Osteoblast (primary cell): ENCODE measurements at regions not wholly inside any gene's neighbourhood (a gene's known extent, or its start where the extent isn't known, plus 50 kb on each side); places are given as distances from the start of the nearest gene placed in this dataset.

Source experiments
- DNase-seq: peaks from one replicate; pipeline ENCODE4 v3.0.0; 2011; ENCODE audit warnings: low spot score, mixed read lengths; ENCODE audit not compliant: insufficient read length; ENCODE audit errors: missing footprints
- H2AFZ ChIP-seq: 2 replicates; pipeline ENCODE4 v1.6.0; 2011; ENCODE audit warnings: mild to moderate bottlenecking, low read length
- H3K27ac ChIP-seq: 2 replicates; pipeline ENCODE4 v1.5.1; 2011; ENCODE audit warnings: mild to moderate bottlenecking, low read depth, low read length, moderate library complexity
- H3K27me3 ChIP-seq: 2 replicates; pipeline ENCODE4 v1.6.0; 2012; ENCODE audit warnings: mild to moderate bottlenecking, control low read depth, inconsistent platforms, low read length, moderate library complexity; ENCODE audit not compliant: insufficient read depth
- H3K36me3 ChIP-seq: 2 replicates; pipeline ENCODE4 v1.5.1; 2011; ENCODE audit warnings: mild to moderate bottlenecking, low read length, control low read depth, moderate library complexity; ENCODE audit not compliant: insufficient read depth
- H3K4me1 ChIP-seq: 2 replicates; pipeline ENCODE4 v1.5.1; 2011; ENCODE audit warnings: mild to moderate bottlenecking, low read length, control low read depth, moderate library complexity; ENCODE audit not compliant: insufficient read depth
- H3K4me2 ChIP-seq: 2 replicates; pipeline ENCODE4 v1.6.0; 2011; ENCODE audit warnings: mild to moderate bottlenecking, low read length; ENCODE audit not compliant: insufficient read depth
- H3K4me3 ChIP-seq: fragments of 200-600 bp; sonication (generic); 3 replicates; pipeline ENCODE4 v1.5.1; 2012; ENCODE audit warnings: mild to moderate bottlenecking, low read length, inconsistent platforms; ENCODE audit not compliant: insufficient read depth
- H3K79me2 ChIP-seq: 2 replicates; pipeline ENCODE4 v1.6.0; 2012; ENCODE audit warnings: mild to moderate bottlenecking, low read length, control low read depth, inconsistent platforms; ENCODE audit not compliant: insufficient read depth
- H3K9me3 ChIP-seq: 2 replicates; pipeline ENCODE4 v1.5.1; 2011; ENCODE audit warnings: low read depth, low read length, control low read depth
- H4K20me1 ChIP-seq: 2 replicates; pipeline ENCODE4 v1.6.0; 2012; ENCODE audit warnings: mild to moderate bottlenecking, low read length, control low read depth; ENCODE audit not compliant: insufficient read depth
- TF ChIP-seq, protein P1 (sequence below): IDR thresholded peaks from 2 replicates; pipeline ENCODE4 v1.5.1; 2011; ENCODE audit warnings: mild to moderate bottlenecking, low read depth, low read length, moderate library complexity; ENCODE audit errors: extremely low read depth

DNA sequence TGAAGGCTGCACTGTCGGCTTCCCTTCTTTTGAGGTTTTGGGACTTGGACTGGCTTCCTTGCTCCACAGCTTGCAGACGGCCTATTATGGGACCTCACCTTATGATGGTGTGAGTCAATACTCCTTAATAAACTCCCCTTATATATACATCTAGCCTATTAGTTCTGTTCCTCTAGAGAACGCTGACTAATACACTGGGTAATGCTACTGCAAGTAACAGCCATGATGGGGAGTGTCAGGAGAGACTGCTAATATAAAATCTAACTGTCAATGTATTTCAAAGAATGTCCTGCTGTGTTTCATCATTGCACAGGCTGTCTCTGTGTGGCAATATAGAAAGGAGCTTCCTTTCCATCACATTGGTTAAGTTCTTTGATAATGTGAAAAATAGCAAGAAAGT lies 57.7 kb upstream of the UST start:
- H3K36me3 ChIP-seq: no peaks in the 10 kb centered on the region
- no peaks in the 10 kb centered on the region for H3K79me2 ChIP-seq
- no peaks in the 10 kb centered on the region for H3K9me3 ChIP-seq
- H3K4me3 ChIP-seq: no peak overlapping the region
- H3K4me1 ChIP-seq: no peaks in the 10 kb centered on the region
- H3K27ac ChIP-seq: no peak overlapping the region
- H3K4me2 ChIP-seq: no peak overlapping the region
- peak; percentile 46 for DNase-seq
- TF ChIP-seq, protein P1, sequence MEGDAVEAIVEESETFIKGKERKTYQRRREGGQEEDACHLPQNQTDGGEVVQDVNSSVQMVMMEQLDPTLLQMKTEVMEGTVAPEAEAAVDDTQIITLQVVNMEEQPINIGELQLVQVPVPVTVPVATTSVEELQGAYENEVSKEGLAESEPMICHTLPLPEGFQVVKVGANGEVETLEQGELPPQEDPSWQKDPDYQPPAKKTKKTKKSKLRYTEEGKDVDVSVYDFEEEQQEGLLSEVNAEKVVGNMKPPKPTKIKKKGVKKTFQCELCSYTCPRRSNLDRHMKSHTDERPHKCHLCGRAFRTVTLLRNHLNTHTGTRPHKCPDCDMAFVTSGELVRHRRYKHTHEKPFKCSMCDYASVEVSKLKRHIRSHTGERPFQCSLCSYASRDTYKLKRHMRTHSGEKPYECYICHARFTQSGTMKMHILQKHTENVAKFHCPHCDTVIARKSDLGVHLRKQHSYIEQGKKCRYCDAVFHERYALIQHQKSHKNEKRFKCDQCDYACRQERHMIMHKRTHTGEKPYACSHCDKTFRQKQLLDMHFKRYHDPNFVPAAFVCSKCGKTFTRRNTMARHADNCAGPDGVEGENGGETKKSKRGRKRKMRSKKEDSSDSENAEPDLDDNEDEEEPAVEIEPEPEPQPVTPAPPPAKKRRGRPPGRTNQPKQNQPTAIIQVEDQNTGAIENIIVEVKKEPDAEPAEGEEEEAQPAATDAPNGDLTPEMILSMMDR: no peak
- H3K27me3 ChIP-seq: no peaks in the 10 kb centered on the region
- no peaks in the 10 kb centered on the region for H4K20me1 ChIP-seq
- H2AFZ ChIP-seq: no peak overlapping the region

DNA sequence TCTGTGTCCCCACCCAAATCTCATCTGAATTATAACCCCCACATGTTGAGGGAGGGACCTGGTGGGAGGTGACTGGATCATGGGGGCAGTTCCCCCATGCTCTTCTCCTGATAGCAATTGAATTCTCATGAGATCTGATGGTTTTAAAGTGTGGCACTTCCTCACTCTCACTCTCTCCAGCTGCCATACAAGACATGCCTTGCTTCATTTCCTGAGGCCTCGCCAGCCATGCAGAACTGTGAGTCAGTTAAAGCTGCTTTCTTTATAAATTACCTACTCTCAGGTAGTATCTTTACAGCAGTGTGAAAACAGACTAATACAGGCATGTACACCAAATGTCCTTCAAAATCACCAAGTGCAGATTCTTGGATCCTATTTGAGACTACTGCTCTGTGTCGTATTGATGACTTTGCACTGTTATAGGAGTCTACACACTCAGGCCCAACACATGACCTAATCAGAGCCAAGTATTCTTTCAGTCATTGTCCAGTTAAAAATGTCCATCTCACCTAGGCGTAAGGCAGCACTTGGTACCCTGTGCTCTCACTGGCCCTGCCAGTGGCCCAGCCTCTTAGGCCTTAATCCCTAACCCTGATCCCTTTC lies 52.8 kb upstream of the UST start:
- TF ChIP-seq, protein P1: no peak
- H3K79me2 ChIP-seq: no peaks in the 10 kb centered on the region
- H3K36me3 ChIP-seq: no peaks in the 10 kb centered on the region
- no peaks in the 10 kb centered on the region for H3K9me3 ChIP-seq
- H3K4me2 ChIP-seq: no peak overlapping the region
- no peaks in the 10 kb centered on the region for H3K27me3 ChIP-seq
- no peak overlapping the region for H3K4me3 ChIP-seq
- H2AFZ ChIP-seq: no peak overlapping the region
- DNase-seq: no peak
- no peaks in the 10 kb centered on the region for H4K20me1 ChIP-seq
- no peak overlapping the region for H3K27ac ChIP-seq
- H3K4me1 ChIP-seq: no peaks in the 10 kb centered on the region
